Astrocyte (in vitro differentiated cells and primary cell): ENCODE measurements at regions not wholly inside any gene's neighbourhood (a gene's known extent, or its start where the extent isn't known, plus 50 kb on each side); places are given as distances from the start of the nearest gene placed in this dataset.
"Not testable (repeated sequence)": the region's sequence is repeated elsewhere in the genome, so short reads cannot be mapped to it uniquely, and the experiment has no call there.

ENCODE experiments used
- DNase-seq: peaks from one replicate; pipeline ENCODE4 v3.0.0-alpha.2; 2010; ENCODE audit warnings: low read depth
- FAIRE-seq: peaks from 2 replicates; lab custom pipeline; 2011; peaks lifted over from hg19 to GRCh38; lab: Jason Lieb, UNC
- H2AFZ ChIP-seq: 2 replicates; pipeline ENCODE4 v1.6.0; 2012; ENCODE audit warnings: low read depth, low read length, inconsistent platforms
- H3K27ac ChIP-seq: 2 replicates; pipeline ENCODE4 v1.5.1; 2011; ENCODE audit warnings: low read depth, low read length, inconsistent platforms
- H3K27me3 ChIP-seq: 2 replicates; pipeline ENCODE4 v1.6.0; 2011; ENCODE audit warnings: low read length, inconsistent platforms; ENCODE audit not compliant: insufficient read depth
- H3K36me3 ChIP-seq: 2 replicates; pipeline ENCODE4 v1.5.1; 2011; ENCODE audit warnings: low read length, inconsistent platforms; ENCODE audit not compliant: insufficient read depth
- H3K4me1 ChIP-seq: 2 replicates; pipeline ENCODE4 v1.5.1; 2011; ENCODE audit warnings: low read length, inconsistent platforms; ENCODE audit not compliant: insufficient read depth
- H3K4me2 ChIP-seq: 2 replicates; pipeline ENCODE4 v1.6.0; 2012; ENCODE audit warnings: low read length, inconsistent platforms
- H3K4me3 ChIP-seq: 2 replicates; pipeline ENCODE4 v1.5.1; 2011; ENCODE audit warnings: low read depth, mild to moderate bottlenecking, low read length, inconsistent platforms; ENCODE audit not compliant: insufficient read depth
- H3K79me2 ChIP-seq: 2 replicates; pipeline ENCODE4 v1.6.0; 2012; ENCODE audit warnings: mild to moderate bottlenecking, low read length, inconsistent platforms; ENCODE audit not compliant: insufficient read depth
- H3K9ac ChIP-seq: 2 replicates; pipeline ENCODE4 v1.6.0; 2012; ENCODE audit warnings: mild to moderate bottlenecking, low read length, inconsistent platforms
- H3K9me3 ChIP-seq: 2 replicates; pipeline ENCODE4 v1.5.1; 2012; ENCODE audit warnings: low read depth, mild to moderate bottlenecking, low read length, inconsistent platforms; ENCODE audit not compliant: insufficient read depth
- H4K20me1 ChIP-seq: 2 replicates; pipeline ENCODE4 v1.6.0; 2012; ENCODE audit warnings: low read length, inconsistent platforms; ENCODE audit not compliant: insufficient read depth
- H3K27ac Mint-ChIP-seq: one replicate; pipeline ENCODE4 v1.8.0; 2021; ENCODE audit warnings: mild to moderate bottlenecking, mixed read lengths; ENCODE audit not compliant: unreplicated experiment
- H3K27me3 Mint-ChIP-seq: one replicate; pipeline ENCODE4 v1.8.0; 2021; ENCODE audit warnings: low read depth, mixed read lengths; ENCODE audit not compliant: unreplicated experiment
- H3K36me3 Mint-ChIP-seq: one replicate; pipeline ENCODE4 v1.8.0; 2021; ENCODE audit warnings: low read depth, mixed read lengths; ENCODE audit not compliant: unreplicated experiment
- H3K4me1 Mint-ChIP-seq: one replicate; pipeline ENCODE4 v1.8.0; 2021; ENCODE audit warnings: low read depth, mixed read lengths; ENCODE audit not compliant: unreplicated experiment
- H3K4me3 Mint-ChIP-seq: one replicate; pipeline ENCODE4 v1.8.0; 2021; ENCODE audit warnings: mild to moderate bottlenecking, moderate library complexity, mixed read lengths; ENCODE audit not compliant: unreplicated experiment
- H3K9me3 Mint-ChIP-seq: one replicate; pipeline ENCODE4 v1.8.0; 2021; ENCODE audit warnings: mild to moderate bottlenecking, mixed read lengths; ENCODE audit not compliant: unreplicated experiment
- EZH2 ChIP-seq: IDR thresholded peaks from 2 replicates; pipeline ENCODE4 v1.6.1; 2012; ENCODE audit warnings: mild to moderate bottlenecking, low read length, inconsistent platforms; ENCODE audit not compliant: insufficient read depth
- TF ChIP-seq, protein P1 (sequence below): IDR thresholded peaks from 2 replicates; pipeline ENCODE4 v1.5.1; 2011; ENCODE audit warnings: low read depth, mild to moderate bottlenecking, inconsistent platforms, low read length, moderate library complexity; ENCODE audit not compliant: insufficient read depth

DNA sequence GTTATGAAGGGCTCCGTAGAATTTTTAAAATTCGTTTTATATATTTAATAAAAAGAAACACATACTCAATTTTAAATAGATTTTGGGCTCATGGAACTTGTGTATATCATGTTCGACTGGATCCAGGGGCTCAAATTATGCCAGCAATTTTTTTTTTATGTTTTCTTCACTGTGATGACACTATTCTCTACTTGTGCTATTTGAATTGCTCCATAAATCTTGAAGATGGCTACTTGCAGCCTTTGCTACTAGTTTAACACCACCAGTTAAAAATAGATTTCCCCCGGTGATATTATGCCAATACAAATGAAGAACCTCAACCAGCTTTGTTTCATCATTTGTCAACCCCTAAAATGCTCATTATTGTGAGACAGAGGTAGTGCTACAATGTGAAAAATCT lies 933.2 kb downstream of the IPMK start:
- no peaks in the 10 kb centered on the region for H3K36me3 Mint-ChIP-seq
- no peak for DNase-seq
- FAIRE-seq, result no peak
- Histone ChIP-seq H3K4me3 (no peak overlapping the region), H3K4me2 (no peak overlapping the region), H3K36me3 (no peaks in the 10 kb centered on the region), H2AFZ (no peak overlapping the region), H3K79me2 (no peaks in the 10 kb centered on the region), H3K9me3 (peaks cover 2% of the 10 kb centered on the region), H3K9ac (no peak overlapping the region), H3K27me3 (no peaks in the 10 kb centered on the region), H4K20me1 (no peaks in the 10 kb centered on the region), H3K4me1 (no peaks in the 10 kb centered on the region), H3K27ac (no peak overlapping the region)
- no peaks in the 10 kb centered on the region for H3K4me1 Mint-ChIP-seq
- no peak overlapping the region for H3K4me3 Mint-ChIP-seq
- H3K27ac Mint-ChIP-seq, result no peak overlapping the region
- no peaks in the 10 kb centered on the region for H3K27me3 Mint-ChIP-seq
- TF ChIP-seq EZH2, result no peak
- TF ChIP-seq, protein P1, sequence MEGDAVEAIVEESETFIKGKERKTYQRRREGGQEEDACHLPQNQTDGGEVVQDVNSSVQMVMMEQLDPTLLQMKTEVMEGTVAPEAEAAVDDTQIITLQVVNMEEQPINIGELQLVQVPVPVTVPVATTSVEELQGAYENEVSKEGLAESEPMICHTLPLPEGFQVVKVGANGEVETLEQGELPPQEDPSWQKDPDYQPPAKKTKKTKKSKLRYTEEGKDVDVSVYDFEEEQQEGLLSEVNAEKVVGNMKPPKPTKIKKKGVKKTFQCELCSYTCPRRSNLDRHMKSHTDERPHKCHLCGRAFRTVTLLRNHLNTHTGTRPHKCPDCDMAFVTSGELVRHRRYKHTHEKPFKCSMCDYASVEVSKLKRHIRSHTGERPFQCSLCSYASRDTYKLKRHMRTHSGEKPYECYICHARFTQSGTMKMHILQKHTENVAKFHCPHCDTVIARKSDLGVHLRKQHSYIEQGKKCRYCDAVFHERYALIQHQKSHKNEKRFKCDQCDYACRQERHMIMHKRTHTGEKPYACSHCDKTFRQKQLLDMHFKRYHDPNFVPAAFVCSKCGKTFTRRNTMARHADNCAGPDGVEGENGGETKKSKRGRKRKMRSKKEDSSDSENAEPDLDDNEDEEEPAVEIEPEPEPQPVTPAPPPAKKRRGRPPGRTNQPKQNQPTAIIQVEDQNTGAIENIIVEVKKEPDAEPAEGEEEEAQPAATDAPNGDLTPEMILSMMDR, result no peak
- no peaks in the 10 kb centered on the region for H3K9me3 Mint-ChIP-seq

DNA sequence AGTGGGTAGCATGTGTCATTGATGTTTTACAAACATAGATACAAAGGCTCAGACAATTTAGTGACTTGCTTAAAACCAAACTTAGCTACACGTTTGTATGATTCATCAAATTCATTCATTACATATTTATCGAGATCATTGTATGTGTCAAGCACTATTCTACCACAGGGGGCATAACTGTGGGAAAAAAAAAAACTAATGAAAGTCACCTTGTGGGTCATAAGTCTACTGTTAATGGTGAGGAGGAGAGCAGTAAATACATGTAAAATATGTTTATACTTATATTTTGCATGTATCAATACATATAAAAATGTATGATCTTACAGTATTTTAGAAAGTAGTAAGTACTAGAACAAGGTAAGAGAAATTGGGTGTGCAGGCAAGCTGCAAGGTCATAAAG lies 933.8 kb downstream of the IPMK start:
- Histone ChIP-seq H3K4me2 (no peak overlapping the region), H4K20me1 (no peaks in the 10 kb centered on the region), H3K27me3 (no peaks in the 10 kb centered on the region), H3K27ac (no peak overlapping the region), H3K36me3 (no peaks in the 10 kb centered on the region), H3K4me1 (no peaks in the 10 kb centered on the region), H2AFZ (no peak overlapping the region), H3K79me2 (no peaks in the 10 kb centered on the region), H3K4me3 (no peak overlapping the region), H3K9ac (no peak overlapping the region), H3K9me3 (peaks cover 2% of the 10 kb centered on the region)
- no peaks in the 10 kb centered on the region for H3K27me3 Mint-ChIP-seq
- H3K36me3 Mint-ChIP-seq, result no peaks in the 10 kb centered on the region
- no peak overlapping the region for H3K4me3 Mint-ChIP-seq
- FAIRE-seq (no peak), DNase-seq (no peak)
- no peaks in the 10 kb centered on the region for H3K4me1 Mint-ChIP-seq
- H3K9me3 Mint-ChIP-seq, result no peaks in the 10 kb centered on the region
- no peak for TF ChIP-seq EZH2
- TF ChIP-seq, protein P1, result no peak
- no peak overlapping the region for H3K27ac Mint-ChIP-seq

DNA sequence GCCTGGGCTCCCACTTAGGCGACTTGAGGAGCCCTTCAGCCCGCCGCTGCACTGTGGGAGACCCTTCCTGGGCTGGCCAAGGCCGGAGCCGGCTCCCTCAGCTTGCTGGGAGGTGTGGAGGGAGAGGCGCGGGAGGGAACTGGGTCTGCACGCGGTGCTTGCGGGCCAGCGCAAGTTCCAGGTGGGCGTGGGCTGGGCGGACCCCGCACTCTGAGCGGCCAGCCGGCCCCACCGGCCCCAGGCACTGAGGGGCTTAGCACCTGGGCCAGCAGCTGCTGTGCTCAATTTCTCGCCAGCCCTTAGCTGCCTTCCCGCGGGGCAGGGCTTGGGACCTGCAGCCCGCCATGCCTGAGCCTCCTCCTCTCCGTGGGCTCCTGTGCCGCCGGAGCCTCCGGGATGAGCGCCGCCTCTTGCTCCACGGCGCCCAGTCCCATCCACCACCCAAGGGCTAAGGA lies 946.3 kb downstream of the IPMK start:
- not testable (repeated sequence) for H2AFZ ChIP-seq, H3K9me3 ChIP-seq, H3K27me3 Mint-ChIP-seq, H3K27ac ChIP-seq, H3K36me3 ChIP-seq, H3K4me1 ChIP-seq, H4K20me1 ChIP-seq, H3K4me2 ChIP-seq, H3K4me3 ChIP-seq, H3K27me3 ChIP-seq, FAIRE-seq, H3K9me3 Mint-ChIP-seq, H3K9ac ChIP-seq, DNase-seq, H3K4me1 Mint-ChIP-seq, H3K36me3 Mint-ChIP-seq, H3K79me2 ChIP-seq, H3K27ac Mint-ChIP-seq, H3K4me3 Mint-ChIP-seq
